PFSK-1 (cell line): ENCODE measurements at regions not wholly inside any gene's neighbourhood (a gene's known extent, or its start where the extent isn't known, plus 50 kb on each side); places are given as distances from the start of the nearest gene placed in this dataset.

ENCODE experiments used
- FOXP2 ChIP-seq: optimal IDR thresholded peaks from 2 replicates; pipeline ENCODE3; 2011; ENCODE audit warnings: borderline replicate concordance, control low read depth, inconsistent platforms; ENCODE audit not compliant: insufficient read depth; ENCODE audit errors: extremely low read length, extremely low read depth
- POLR2AphosphoS5 ChIP-seq: IDR thresholded peaks from 2 replicates; pipeline ENCODE4 v1.6.1; 2012; ENCODE audit warnings: low read depth, mild to moderate bottlenecking, control low read depth, low read length, moderate library complexity
- REST ChIP-seq, 2 experiments: IDR thresholded peaks; 2 replicates each; pipeline versions ENCODE4 v1.6.1 to v1.8.0; 2011 to 2012; ENCODE audit warnings: low read depth in 2 of 2, low read length in 2 of 2, control low read depth in 1 of 2, inconsistent platforms in 1 of 2, mild to moderate bottlenecking in 1 of 2, moderate library complexity in 1 of 2; ENCODE audit not compliant: insufficient read depth in 1 of 2
- SIN3A ChIP-seq: IDR thresholded peaks from 2 replicates; pipeline ENCODE4 v1.6.1; 2012; ENCODE audit warnings: mild to moderate bottlenecking, low read length, moderate library complexity, borderline replicate concordance; ENCODE audit not compliant: insufficient read depth
- TAF1 ChIP-seq: IDR thresholded peaks from 2 replicates; pipeline ENCODE4 v1.6.1; 2012; ENCODE audit warnings: low read length, control low read depth, borderline replicate concordance; ENCODE audit not compliant: insufficient read depth

GRCh38 chr3:6549296-6549695 lies 311.6 kb upstream of the GRM7 start:
- TF ChIP-seq SIN3A (no peak), REST (IDR thresholded peaks at IDR 0.05; ENCODE audit: insufficient read depth in 1 of 2, low read depth in 2 of 2, low read length in 2 of 2) (no peak), FOXP2 (no peak), TAF1 (no peak), POLR2AphosphoS5 (no peak)

DNA sequence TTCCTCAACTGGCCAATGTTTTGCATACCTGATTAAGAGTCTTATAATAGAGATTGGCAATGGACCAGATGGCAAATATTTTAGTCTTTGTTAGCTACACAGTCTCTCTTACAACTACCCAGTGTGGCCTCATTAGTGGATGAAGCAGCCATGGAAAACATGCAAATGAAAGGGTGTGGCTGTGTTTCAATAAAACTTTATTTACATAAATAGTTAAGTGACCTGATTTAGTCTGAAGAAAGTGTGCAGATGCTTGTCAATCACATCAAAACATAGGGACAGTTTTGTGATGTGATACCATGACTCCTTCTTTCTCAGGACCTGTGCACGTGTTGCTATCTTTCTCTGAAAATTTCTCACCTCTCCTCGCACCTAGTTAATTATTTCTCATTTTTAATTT lies 309.8 kb upstream of the GRM7 start:
- no peak for TF ChIP-seq REST (IDR thresholded peaks at IDR 0.05; ENCODE audit: insufficient read depth in 1 of 2, low read depth in 2 of 2, low read length in 2 of 2)
- no peak for TF ChIP-seq TAF1
- TF ChIP-seq SIN3A = no peak
- no peak for TF ChIP-seq FOXP2
- no peak for TF ChIP-seq POLR2AphosphoS5

DNA sequence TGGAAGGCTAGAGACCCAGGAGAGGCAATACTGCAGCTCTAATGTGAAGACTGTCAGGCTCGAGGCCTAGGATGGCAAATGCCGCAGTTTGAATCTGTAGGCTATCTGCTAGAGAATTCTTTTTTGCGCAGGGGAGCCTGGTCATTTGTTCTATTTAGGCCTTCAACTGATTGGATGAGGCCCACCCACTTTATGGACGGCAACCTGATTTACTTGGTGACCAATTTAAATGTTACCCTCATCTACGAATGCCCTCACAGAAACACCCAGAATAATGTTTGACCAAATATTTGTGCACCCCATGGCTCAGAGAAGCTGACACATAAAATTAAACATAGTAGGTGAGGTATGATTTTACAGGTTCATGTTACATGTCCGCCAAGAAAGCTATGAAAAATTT lies 300.7 kb upstream of the GRM7 start:
- TF ChIP-seq TAF1 (no peak), SIN3A (no peak), FOXP2 (no peak), REST (IDR thresholded peaks at IDR 0.05; ENCODE audit: insufficient read depth in 1 of 2, low read depth in 2 of 2, low read length in 2 of 2) (no peak), POLR2AphosphoS5 (no peak)

GRCh38 chr3:6567241-6567640 lies 293.7 kb upstream of the GRM7 start:
- TF ChIP-seq FOXP2 (no peak), POLR2AphosphoS5 (no peak), TAF1 (no peak), REST (IDR thresholded peaks at IDR 0.05; ENCODE audit: insufficient read depth in 1 of 2, low read depth in 2 of 2, low read length in 2 of 2) (no peak), SIN3A (no peak)

DNA sequence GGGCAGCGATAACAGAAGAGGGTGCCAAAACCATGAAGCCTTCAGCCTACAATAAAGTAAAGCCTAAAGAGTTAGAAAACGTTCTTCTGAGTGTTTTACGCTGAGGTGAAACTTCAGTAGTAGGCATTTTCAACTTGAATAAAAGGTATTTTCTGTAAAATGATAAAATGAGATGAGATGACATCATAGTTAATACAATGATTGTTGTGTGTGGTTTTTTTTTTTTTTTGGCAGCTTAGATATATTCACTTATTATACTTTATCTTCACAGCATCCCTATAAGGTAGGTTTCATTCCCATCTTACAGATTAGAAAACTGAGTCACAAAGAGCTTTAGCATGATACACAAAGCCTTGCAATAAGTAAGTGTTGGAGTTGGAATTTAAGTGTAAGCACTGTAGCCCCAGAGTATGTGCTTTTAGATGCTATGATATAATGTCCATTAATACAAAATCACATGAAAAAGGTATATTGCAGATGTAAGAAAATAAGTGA lies 291.9 kb upstream of the GRM7 start:
- TF ChIP-seq SIN3A = no peak
- TF ChIP-seq TAF1 = no peak
